ENCODE measurements at regions not wholly inside any gene's neighbourhood (a gene's known extent, or its start where the extent isn't known, plus 50 kb on each side); places are given as distances from the start of the nearest gene placed in this dataset.

DNA sequence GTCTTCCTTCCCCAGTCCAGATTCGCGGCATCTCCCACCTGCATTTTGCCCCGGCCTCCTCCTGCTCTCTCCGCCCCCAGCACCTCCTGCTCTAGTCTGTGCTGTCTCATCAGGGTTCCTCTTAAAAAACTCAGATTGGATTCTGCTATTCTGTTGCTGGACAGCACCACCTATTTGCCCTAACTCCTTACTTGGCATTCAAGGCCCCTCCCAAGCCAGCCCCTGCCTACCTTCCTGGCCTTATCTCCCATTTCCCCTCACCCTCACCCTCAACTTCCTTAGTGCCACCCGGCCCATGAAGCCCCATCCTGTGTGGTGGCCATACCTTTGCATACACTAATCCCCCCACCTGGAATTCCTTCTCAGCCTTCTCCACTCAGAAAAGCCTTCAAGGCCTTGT is 59.9 kb upstream of the PRDM11 start:
- no peak for ATAC-seq (replicated peaks)
- Mint-ChIP-seq H3K27me3 (no peaks in the 10 kb centered on the region), H3K36me3 (ENCODE audit: low read depth) (no peaks in the 10 kb centered on the region), H3K4me3 (no peak overlapping the region), H3K4me1 (peaks cover 5% of the 10 kb centered on the region), H3K9me3 (no peaks in the 10 kb centered on the region), H3K27ac (no peak overlapping the region)

DNA sequence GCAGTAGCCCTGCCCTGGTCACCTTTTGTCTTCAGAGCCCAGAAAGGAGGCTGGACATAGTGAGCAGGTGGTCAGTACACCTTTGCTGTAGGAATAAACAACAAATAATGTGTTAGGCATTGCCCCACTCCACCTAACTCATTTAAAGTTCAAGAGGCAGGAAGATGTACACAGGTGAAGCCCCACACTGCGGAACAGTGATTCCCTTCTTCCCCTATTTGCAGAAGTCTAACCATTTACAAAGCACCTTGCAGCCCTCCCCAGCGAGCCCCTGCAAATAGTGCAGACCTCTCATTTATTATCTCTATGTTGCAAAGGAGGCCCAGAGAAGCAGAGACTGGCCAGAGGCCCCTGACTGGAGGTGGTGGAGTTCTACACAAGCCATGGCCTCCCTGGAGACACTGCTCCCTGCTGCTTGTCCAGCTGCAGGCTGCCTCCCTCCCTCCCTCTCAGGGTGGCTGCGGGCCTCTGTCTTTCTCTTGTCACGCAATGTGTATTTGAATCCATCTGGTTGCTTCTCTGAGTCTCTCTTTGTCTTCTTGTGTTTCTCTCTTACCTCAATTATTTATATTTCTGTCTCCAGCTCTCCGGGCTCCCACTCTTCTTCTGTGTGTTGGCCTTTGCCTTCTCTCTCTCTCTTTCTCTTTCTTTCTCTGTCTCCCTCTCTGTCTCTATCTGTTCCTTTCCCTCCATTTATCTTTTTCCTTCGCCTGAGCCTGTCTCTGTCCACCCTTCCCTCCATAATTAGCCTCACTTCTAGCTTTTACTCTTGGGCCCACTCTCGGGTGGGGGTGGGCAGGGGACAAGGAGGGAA is 59.1 kb upstream of the PRDM11 start:
- H3K36me3 Mint-ChIP-seq (ENCODE audit: low read depth) = no peaks in the 10 kb centered on the region
- H3K27ac Mint-ChIP-seq = no peak overlapping the region
- no peaks in the 10 kb centered on the region for H3K9me3 Mint-ChIP-seq

DNA sequence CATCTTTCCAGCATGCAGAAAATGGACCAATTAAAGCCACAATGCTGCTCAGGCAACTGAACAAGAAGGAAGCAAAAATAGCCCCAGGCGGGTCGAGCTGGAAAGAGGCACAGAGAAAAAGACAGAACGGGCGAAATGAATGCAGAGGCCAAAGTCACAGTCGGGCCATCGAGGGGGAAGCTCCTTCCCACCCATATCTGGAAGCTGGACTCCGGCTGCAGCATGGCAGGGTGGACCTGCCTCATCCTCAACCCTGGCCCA is 58.6 kb upstream of the PRDM11 start:
- ATAC-seq (replicated peaks) = no peak
- H3K27ac Mint-ChIP-seq = no peak overlapping the region
- H3K27me3 Mint-ChIP-seq = no peaks in the 10 kb centered on the region
- no peaks in the 10 kb centered on the region for H3K4me1 Mint-ChIP-seq
- H3K36me3 Mint-ChIP-seq (ENCODE audit: low read depth) = no peaks in the 10 kb centered on the region
- no peak overlapping the region for H3K4me3 Mint-ChIP-seq
- H3K9me3 Mint-ChIP-seq = no peaks in the 10 kb centered on the region

More for the DNA sequence above, 59.1 kb upstream of the PRDM11 start:
- H3K4me3 Mint-ChIP-seq = no peak overlapping the region
- ATAC-seq (replicated peaks) = no peak
- no peaks in the 10 kb centered on the region for H3K27me3 Mint-ChIP-seq
- H3K4me1 Mint-ChIP-seq = peaks cover 5% of the 10 kb centered on the region

DNA sequence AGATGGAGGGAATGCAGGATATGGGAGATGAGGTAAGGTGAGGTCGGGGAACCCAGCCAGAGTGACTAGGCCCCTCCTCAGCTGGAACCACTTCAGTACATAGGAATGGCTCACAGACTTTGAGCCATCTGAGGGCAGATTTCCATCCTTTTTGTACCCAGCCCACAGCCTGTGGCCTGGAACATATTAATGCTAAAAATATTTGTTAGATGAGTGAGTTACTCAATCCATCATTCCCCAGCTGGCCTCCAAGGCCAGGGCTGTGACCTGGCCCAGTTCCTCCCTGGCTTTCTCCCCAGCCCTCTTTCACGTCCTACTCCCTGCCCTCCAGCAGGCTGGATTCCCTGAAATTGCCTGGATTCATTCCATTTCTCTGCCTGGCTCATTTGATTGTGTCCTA is 57.2 kb upstream of the PRDM11 start:
- Mint-ChIP-seq H3K27ac (no peak overlapping the region), H3K4me3 (no peak overlapping the region), H3K36me3 (ENCODE audit: low read depth) (no peaks in the 10 kb centered on the region), H3K4me1 (no peaks in the 10 kb centered on the region), H3K9me3 (no peaks in the 10 kb centered on the region), H3K27me3 (no peaks in the 10 kb centered on the region)
- no peak for ATAC-seq (replicated peaks)

DNA sequence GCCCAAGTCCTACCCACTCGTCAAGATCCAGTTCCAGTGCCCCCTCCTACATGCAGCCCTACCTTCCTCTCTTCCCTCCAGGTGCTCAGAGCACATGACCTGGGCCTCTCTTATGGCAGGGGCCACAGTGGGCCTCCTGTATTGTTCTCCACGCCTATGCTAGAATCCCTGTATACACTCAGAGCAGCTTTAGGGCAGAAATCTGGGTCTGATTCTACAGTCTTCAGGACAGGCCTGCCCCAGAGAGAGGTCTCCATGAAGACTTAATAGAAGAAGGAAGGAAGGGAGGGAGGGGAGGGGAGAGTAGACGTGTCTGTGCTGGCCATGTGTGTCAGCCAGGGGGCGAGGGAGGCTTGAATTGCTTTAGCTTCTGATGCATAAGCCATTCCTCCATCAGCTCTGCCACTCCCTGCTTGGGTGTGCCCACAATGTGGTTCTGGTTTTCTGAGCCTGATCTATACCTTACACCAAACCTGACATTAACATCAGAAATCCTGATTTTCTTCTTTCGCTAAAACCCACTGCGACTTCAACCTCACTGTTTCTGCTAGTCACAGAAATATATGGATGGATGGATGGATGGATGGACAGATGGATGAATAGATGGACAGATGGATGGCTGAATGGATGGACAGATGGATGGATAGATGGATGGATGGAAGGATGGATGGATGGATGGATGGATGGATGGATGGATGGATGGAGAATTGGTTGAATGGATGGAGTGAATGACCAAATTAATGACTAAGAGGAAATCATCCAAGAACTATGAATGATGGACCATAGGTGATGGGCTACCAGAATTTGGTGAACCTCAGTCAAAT is 56.6 kb upstream of the PRDM11 start:
- Mint-ChIP-seq H3K4me1 (no peaks in the 10 kb centered on the region), H3K27me3 (no peaks in the 10 kb centered on the region), H3K27ac (no peak overlapping the region), H3K4me3 (no peak overlapping the region), H3K36me3 (ENCODE audit: low read depth) (no peaks in the 10 kb centered on the region), H3K9me3 (no peaks in the 10 kb centered on the region)
- ATAC-seq (replicated peaks) = no peak

DNA sequence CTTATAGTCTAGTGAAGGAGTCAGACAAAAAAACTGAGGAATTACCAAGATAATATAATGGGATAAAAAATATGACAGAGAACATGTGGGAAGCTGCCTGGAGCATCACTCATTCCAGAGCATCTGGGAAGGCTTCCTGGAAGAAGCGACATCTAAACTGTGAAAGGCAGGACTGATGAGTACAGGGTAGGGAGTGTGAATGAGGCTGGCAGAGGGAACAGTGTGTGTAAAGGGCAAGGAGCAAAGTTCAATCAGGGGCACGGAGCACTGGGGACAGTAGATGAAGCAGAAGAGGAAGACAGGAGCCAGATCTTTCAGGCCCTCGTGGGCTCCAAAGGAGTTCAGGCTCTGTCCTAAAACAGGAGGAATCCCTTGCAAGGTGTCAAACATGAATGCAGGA is 55.8 kb upstream of the PRDM11 start:
- no peaks in the 10 kb centered on the region for H3K4me1 Mint-ChIP-seq
- no peaks in the 10 kb centered on the region for H3K27me3 Mint-ChIP-seq
- H3K27ac Mint-ChIP-seq = no peak overlapping the region
- H3K4me3 Mint-ChIP-seq = no peak overlapping the region
- H3K36me3 Mint-ChIP-seq (ENCODE audit: low read depth) = no peaks in the 10 kb centered on the region
- H3K9me3 Mint-ChIP-seq = no peaks in the 10 kb centered on the region
- ATAC-seq (replicated peaks) = no peak

DNA sequence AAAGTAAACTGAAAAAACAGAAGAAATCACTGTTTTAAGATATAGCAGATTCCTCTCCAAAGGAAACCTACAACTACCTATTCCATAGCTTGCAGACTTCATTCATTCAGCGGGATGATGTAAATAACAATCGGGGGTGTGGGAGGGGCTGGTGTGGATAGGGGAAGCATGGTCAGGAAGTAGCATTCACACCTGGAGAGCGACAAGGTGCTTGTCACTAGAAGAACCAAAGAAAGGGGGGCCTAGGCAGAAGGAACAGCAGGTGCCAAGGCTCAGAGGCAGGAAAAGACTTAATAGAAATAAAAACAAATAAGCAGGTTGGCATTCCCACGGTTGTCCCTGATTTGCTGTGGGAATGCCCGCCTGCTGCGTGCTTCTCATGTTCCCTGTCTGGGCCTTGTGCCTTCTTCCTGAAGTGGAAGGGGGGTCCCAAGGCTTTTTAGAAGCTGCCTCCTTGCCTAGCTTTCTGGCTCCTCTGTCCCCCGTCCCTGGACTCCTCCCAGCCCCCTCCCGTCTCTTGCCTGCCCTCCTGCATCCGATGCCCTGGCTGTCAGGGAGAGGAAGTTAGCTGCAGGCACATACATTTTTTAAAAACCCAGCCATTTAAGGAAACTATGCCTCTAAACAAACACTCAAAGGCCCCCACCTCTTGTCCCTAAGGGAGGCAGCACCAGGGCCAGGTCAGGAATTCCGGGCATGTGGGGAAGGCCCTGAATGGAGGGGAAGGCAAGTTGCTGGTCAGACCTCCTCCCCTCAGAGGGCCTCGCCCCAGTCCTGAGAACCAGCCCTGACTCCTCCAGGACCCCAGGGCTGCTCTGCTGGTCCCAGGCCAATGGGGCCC is 54.7 kb upstream of the PRDM11 start:
- H3K36me3 Mint-ChIP-seq (ENCODE audit: low read depth) = no peaks in the 10 kb centered on the region
- H3K9me3 Mint-ChIP-seq = no peaks in the 10 kb centered on the region
- no peaks in the 10 kb centered on the region for H3K4me1 Mint-ChIP-seq
- no peak overlapping the region for H3K27ac Mint-ChIP-seq
- ATAC-seq (replicated peaks) = no peak
- H3K4me3 Mint-ChIP-seq = no peak overlapping the region
- H3K27me3 Mint-ChIP-seq = no peaks in the 10 kb centered on the region

DNA sequence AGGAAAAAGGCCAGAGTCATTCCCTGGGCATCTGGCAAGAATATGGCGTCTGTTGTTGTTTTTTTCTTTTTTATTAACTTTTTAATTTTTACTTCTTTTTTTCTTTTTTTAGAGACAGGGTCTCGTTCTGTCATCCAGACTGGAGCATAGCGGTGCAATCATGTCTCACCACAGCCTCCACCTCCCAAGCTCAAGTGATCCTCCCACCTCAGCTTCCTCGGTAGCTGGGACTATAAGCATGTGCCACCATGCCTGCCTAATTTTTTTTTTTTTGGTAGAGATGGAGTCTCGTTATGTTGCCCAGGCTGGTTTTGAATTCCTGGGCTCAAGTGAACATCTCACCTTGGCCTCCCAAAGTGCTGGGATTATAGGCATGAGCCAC is 54.0 kb upstream of the PRDM11 start:
- no peak for ATAC-seq (replicated peaks)
- Mint-ChIP-seq H3K9me3 (no peaks in the 10 kb centered on the region), H3K27me3 (peaks cover 3% of the 10 kb centered on the region), H3K36me3 (ENCODE audit: low read depth) (no peaks in the 10 kb centered on the region), H3K4me3 (no peak overlapping the region), H3K27ac (no peak overlapping the region), H3K4me1 (no peaks in the 10 kb centered on the region)

DNA sequence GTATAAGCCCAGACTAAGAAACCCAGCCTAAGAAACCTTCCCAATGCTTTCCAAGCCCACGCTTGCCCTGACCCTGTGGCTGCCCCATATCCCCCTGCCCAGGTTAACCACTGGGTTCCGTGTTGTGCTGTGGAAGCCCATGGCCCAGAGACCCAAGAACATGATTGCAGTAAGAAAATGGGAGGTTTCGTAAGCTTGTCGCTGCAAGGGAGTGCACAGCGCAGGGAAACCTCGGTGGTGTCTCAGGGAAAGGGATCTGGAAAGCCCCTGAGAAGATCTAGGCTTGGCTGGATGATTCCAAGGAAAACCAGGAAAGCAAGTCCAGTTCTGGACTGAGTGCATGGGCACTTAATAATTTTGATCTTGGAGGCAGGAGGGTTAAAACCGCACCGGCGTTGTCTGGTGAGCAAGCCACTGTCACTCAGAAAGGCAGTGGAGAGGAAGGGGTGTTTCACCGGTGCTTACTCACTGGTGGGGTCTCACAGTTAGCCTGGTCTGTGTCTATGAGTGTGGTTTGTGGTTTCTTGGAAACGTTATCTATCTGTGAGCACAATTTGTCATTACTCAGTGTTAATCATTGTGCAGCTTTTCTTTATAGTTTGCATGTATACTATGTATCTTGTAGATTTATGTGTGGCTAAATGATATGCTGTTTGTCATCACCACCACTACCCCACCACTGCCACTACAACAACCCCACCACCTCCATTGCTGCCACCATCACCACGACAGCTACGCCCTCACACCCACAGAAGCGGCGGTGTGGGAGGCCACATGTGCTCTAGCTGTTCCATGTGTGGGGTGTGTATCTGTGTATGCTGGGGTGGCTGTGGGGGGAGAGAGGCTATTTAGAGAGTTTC is 53.3 kb upstream of the PRDM11 start:
- H3K27ac Mint-ChIP-seq = no peak overlapping the region
- peak; percentile 92 for ATAC-seq (replicated peaks)
- no peaks in the 10 kb centered on the region for H3K4me1 Mint-ChIP-seq
- H3K9me3 Mint-ChIP-seq = no peaks in the 10 kb centered on the region
- no peak overlapping the region for H3K4me3 Mint-ChIP-seq
- no peaks in the 10 kb centered on the region for H3K36me3 Mint-ChIP-seq (ENCODE audit: low read depth)
- peaks cover 5% of the 10 kb centered on the region for H3K27me3 Mint-ChIP-seq

DNA sequence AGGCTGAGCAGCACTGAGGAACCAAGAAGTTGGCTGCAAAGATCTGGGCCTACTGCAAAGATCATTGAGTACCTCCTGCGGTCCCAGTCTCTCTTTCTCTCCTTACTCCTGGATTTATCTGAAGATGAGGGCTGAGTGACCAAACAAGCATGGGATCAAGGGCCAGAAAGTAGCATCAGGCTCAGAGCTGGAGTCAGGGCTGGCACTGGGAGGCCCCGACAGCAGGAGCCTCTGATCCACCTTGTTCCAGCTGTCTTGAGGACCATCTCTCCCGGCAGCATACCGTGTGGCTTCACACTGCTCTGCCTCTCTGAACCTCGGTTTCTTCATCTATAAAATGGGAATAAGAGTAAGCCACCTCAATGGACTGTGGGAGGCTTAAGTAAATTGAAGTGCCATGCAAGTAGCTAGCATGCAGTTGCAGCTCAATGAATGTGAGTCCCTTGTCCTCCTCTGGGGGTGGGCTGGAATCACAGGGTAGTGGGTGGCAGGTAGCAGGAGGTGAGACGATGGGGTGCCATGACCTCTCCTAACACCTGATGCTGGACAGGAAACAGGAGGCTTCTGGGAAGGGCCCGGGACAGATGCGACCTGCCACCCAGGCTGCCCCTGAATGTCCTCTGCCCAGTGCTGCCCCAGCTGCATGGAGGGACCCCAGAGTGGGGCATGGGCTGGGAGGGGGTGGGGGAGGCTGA is 52.5 kb upstream of the PRDM11 start:
- H3K27ac Mint-ChIP-seq = no peak overlapping the region
- no peak for ATAC-seq (replicated peaks)
- H3K4me1 Mint-ChIP-seq = no peaks in the 10 kb centered on the region
- peaks cover 12% of the 10 kb centered on the region for H3K27me3 Mint-ChIP-seq
- H3K36me3 Mint-ChIP-seq (ENCODE audit: low read depth) = no peaks in the 10 kb centered on the region
- no peak overlapping the region for H3K4me3 Mint-ChIP-seq
- H3K9me3 Mint-ChIP-seq = no peaks in the 10 kb centered on the region

DNA sequence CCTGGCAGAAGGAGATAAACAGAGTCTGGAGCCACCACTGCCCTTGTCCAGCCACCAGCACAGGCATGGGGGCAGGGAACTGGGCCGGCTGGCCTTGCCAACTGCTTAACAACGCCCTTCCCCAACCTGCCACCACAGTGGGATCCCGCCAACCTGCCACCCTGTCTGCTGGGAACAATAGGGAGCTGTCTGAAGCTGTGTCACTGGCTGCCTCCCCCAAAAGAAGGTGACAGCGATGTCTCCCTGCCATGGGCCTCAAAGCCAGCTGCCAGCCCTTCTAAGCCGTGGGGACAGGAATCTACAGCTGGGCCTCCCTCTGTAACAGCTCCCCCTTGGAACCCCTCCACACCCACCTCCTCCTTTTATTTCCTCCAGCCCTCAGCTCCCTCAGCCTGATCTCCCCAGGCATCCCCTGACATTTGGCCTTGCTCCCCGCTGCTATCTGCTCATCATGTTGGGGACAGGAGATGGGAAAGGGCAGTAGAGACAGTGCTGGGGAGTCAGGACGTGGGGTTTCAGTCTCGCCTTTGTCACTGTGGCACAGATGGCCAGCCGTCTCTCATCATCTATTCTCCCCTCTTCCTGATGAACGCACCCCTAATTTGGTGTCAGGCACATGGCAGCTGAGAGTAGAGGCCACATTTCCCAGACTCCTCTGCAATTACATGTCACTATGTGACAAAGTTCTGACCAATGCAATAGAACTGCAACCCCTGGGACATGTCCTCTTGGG is 51.3 kb upstream of the PRDM11 start:
- Mint-ChIP-seq H3K4me3 (no peak overlapping the region), H3K27me3 (peaks cover 12% of the 10 kb centered on the region), H3K4me1 (no peaks in the 10 kb centered on the region), H3K27ac (no peak overlapping the region), H3K9me3 (no peaks in the 10 kb centered on the region), H3K36me3 (ENCODE audit: low read depth) (no peaks in the 10 kb centered on the region)
- no peak for ATAC-seq (replicated peaks)

DNA sequence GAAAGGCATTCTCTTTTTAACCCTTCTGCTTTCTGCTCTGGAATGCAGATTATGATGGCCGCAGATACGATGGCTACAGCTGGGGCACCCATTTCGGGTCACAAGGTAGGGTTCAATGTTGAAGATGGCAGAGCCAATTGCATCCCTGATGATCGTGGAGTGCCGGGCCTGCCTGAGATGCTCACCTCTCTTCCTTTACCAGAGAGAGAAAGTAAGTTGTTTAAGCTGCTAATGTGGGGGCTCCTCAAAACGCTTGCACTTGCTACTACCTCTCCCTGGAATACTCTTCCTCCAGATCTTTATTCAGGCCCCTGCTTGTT is 50.8 kb upstream of the PRDM11 start:
- no peaks in the 10 kb centered on the region for H3K36me3 Mint-ChIP-seq (ENCODE audit: low read depth)
- no peak overlapping the region for H3K27ac Mint-ChIP-seq
- H3K4me3 Mint-ChIP-seq = no peak overlapping the region
- no peak for ATAC-seq (replicated peaks)
- peaks cover 16% of the 10 kb centered on the region for H3K27me3 Mint-ChIP-seq
- no peaks in the 10 kb centered on the region for H3K9me3 Mint-ChIP-seq
- H3K4me1 Mint-ChIP-seq = peaks cover 4% of the 10 kb centered on the region

DNA sequence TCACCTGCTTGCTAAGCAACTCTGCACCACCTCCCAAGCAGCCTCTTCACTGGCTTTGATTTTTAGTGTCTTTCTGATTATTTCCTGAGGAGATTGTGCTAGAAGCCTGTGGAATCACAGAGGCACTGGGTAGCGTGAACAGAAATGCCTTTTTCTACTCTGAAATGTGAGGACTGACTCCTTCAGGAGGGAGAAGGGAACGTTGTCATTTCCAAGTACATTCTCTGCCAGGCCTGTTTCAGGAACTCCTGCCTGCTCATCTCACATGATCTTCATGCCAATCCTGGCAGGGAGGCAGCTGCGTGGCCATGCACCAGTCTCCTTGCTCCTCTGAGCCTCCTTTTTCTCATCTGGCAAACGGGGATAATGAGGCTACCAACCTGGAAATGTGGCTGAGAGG is 49.8 kb upstream of the PRDM11 start:
- Mint-ChIP-seq H3K36me3 (ENCODE audit: low read depth) (no peaks in the 10 kb centered on the region), H3K4me1 (peaks cover 4% of the 10 kb centered on the region)
- ATAC-seq (replicated peaks) = no peak

More for the DNA sequence above, 49.8 kb upstream of the PRDM11 start:
- no peak overlapping the region for H3K27ac Mint-ChIP-seq
- H3K27me3 Mint-ChIP-seq = peaks cover 16% of the 10 kb centered on the region
- no peaks in the 10 kb centered on the region for H3K9me3 Mint-ChIP-seq
- no peak overlapping the region for H3K4me3 Mint-ChIP-seq

Data from activated T-helper 17 cell treated with anti-CD3 and anti-CD28 coated beads, Interleukin-2, amount 50 U/mL, for 72 hours (primary cell).